K562 (cell line): ENCODE measurements at regions not wholly inside any gene's neighbourhood (a gene's known extent, or its start where the extent isn't known, plus 50 kb on each side); places are given as distances from the start of the nearest gene placed in this dataset.

Source experiments
- ATAC-seq: fragments of 200-7000 bp; cut with Tn5 transposase; 3 replicates; pipeline ENCODE4 v1.9.1; 2020; ENCODE audit warnings: moderate library complexity
- BruUV-seq: library from RNA; stranded (reverse); fragments of 400-500 nt; replicated peaks from 2 replicates; lab custom pipeline; 2021; lab: Mats Ljungman, UMichigan
- CTCF ChIA-PET: fragments of 300-600 bp; formaldehyde crosslinking; extraction: SDS; loops from one replicate; lab custom pipeline; 2021; ENCODE audit warnings: low intra/inter-chr PET ratio; lab: Yijun Ruan, JAX
- POLR2A ChIA-PET: fragments of 300-600, 350-650 bp; sonication (Branson Sonifier 250); formaldehyde crosslinking; extraction: SDS; loops from one replicate; lab custom pipeline; 2021; ENCODE audit warnings: antibody characterized with exemption, inconsistent platforms; lab: Yijun Ruan, JAX
- DNase-seq, 4 experiments: peaks; one replicate each; pipeline versions ENCODE4 v3.0.0 to v3.0.0-alpha.2; 2011 to 2018; ENCODE audit warnings: low spot score in 3 of 4, mixed read lengths in 3 of 4; ENCODE audit errors: extremely low read depth in 1 of 4
- FAIRE-seq: peaks from 2 replicates; lab custom pipeline; 2011; peaks lifted over from hg19 to GRCh38; lab: Jason Lieb, UNC
- H2AFZ ChIP-seq: 2 replicates; pipeline ENCODE4 v1.6.0; 2011; ENCODE audit warnings: low read depth, low read length, control low read depth, inconsistent platforms
- H3K27ac ChIP-seq: fragments of 200-600 bp; 3 replicates; pipeline ENCODE4 v1.8.0; 2011; ENCODE audit warnings: low read depth, mild to moderate bottlenecking, control low read depth, inconsistent platforms, low read length, moderate library complexity, mixed read lengths; ENCODE audit errors: extremely low read depth
- H3K27me3 ChIP-seq, 2 experiments: fragments of 300-600 bp in 1 of 2; 2 replicates in 1 of 2; 3 replicates in 1 of 2; pipeline versions ENCODE4 v1.6.0 to v1.8.0; 2011; ENCODE audit warnings: inconsistent platforms in 2 of 2, low read length in 2 of 2, mild to moderate bottlenecking in 1 of 2, mixed read lengths in 1 of 2, moderate library complexity in 1 of 2; ENCODE audit not compliant: control insufficient read depth in 2 of 2, insufficient read depth in 2 of 2
- H3K36me3 ChIP-seq: fragments of 300-600 bp; 3 replicates; pipeline ENCODE4 v1.8.0; 2011; ENCODE audit warnings: mild to moderate bottlenecking, low read length, inconsistent platforms; ENCODE audit not compliant: control insufficient read depth, insufficient read depth
- H3K4me1 ChIP-seq, 2 experiments: fragments of 200-600 bp in 1 of 2; replicated peaks in 1 of 2; 2 replicates in 1 of 2; 3 replicates in 1 of 2; pipeline versions ENCODE4 v1.5.1 to v1.8.0; 2011; ENCODE audit warnings: inconsistent platforms in 2 of 2, low read length in 2 of 2, mild to moderate bottlenecking in 1 of 2, mixed read lengths in 1 of 2, moderate library complexity in 1 of 2; ENCODE audit not compliant: control insufficient read depth in 2 of 2, insufficient read depth in 2 of 2
- H3K4me2 ChIP-seq: 2 replicates; pipeline ENCODE4 v1.6.1; 2011; ENCODE audit warnings: low read length, control low read depth, inconsistent platforms, mixed read lengths; ENCODE audit not compliant: insufficient read depth
- H3K4me3 ChIP-seq: fragments of 200-600 bp; sonication (generic), shearing (Covaris generic); 2 replicates; pipeline ENCODE4 v1.5.1; 2016; ENCODE audit warnings: control low read depth, inconsistent platforms
- H3K79me2 ChIP-seq: fragments of 200-600 bp; 3 replicates; pipeline ENCODE4 v1.8.0; 2011; ENCODE audit warnings: low read length, inconsistent platforms; ENCODE audit not compliant: control insufficient read depth, insufficient read depth
- H3K9ac ChIP-seq, 2 experiments: 2 replicates each; pipeline versions ENCODE4 v1.6.0 to v1.6.1; 2011; ENCODE audit warnings: low read depth in 2 of 2, low read length in 2 of 2, control low read depth in 1 of 2, inconsistent platforms in 1 of 2, mild to moderate bottlenecking in 1 of 2, mixed read lengths in 1 of 2; ENCODE audit not compliant: insufficient read depth in 1 of 2
- H3K9me1 ChIP-seq: one replicate; pipeline ENCODE4 v1.6.0; 2011; ENCODE audit warnings: inconsistent platforms, mild to moderate bottlenecking, low read length, moderate library complexity; ENCODE audit not compliant: control insufficient read depth, insufficient read depth
- H3K9me3 ChIP-seq: replicated peaks from 2 replicates; pipeline ENCODE4 v1.5.1; 2011; ENCODE audit warnings: low read depth, low read length, inconsistent platforms; ENCODE audit not compliant: control insufficient read depth, insufficient read depth
- H4K20me1 ChIP-seq: replicated peaks from 2 replicates; pipeline ENCODE4 v1.6.1; 2011; ENCODE audit warnings: low read length, inconsistent platforms, mixed read lengths; ENCODE audit not compliant: control insufficient read depth, insufficient read depth
- BRCA1 ChIP-seq, 2 experiments: fragments of 450-650 bp in 1 of 2; sonication (generic) in 1 of 2; formaldehyde crosslinking in 1 of 2; IDR thresholded peaks; 2 replicates each; pipeline versions ENCODE4 v1.5.0 to v1.6.1; 2017 to 2020; ENCODE audit warnings: mild to moderate bottlenecking in 1 of 2, missing genetic modification reagents in 1 of 2
- EP400 ChIP-seq: fragments of 450-650 bp; IDR thresholded peaks from 2 replicates; pipeline ENCODE4 v1.6.1; 2017; ENCODE audit warnings: antibody characterized with exemption, mild to moderate bottlenecking, moderate library complexity
- HNRNPUL1 ChIP-seq: fragments of 200-400 bp; formaldehyde crosslinking; IDR thresholded peaks from 2 replicates; pipeline ENCODE4 v1.6.1; 2017; ENCODE audit warnings: low read length
- KLF1 ChIP-seq: fragments of 450-650 bp; IDR thresholded peaks from 2 replicates; pipeline ENCODE4 v1.6.1; 2016; ENCODE audit warnings: missing genetic modification characterization, missing compliant biosample characterization
- NR2F6 ChIP-seq: fragments of 450-650 bp; formaldehyde crosslinking; IDR thresholded peaks from 2 replicates; pipeline ENCODE4 v1.4.0; 2020; ENCODE audit warnings: mild to moderate bottlenecking
- RBM39 ChIP-seq: fragments of 200-400 bp; formaldehyde crosslinking; optimal IDR thresholded peaks from 2 replicates; pipeline ENCODE3; 2018; ENCODE audit warnings: low read depth, low read length
- SRSF9 ChIP-seq: fragments of 200-400 bp; formaldehyde crosslinking; IDR thresholded peaks from 2 replicates; pipeline ENCODE4 v1.6.1; 2017; ENCODE audit warnings: low read depth, low read length, borderline replicate concordance
- THAP12 ChIP-seq: fragments of 250-450 bp; sonication (Bioruptor Pico); IDR thresholded peaks from 2 replicates; pipeline ENCODE4 v1.9.0; 2021; ENCODE audit warnings: mild to moderate bottlenecking, inconsistent platforms
- ZNF175 ChIP-seq: fragments of 200-800 bp; sonication (Bioruptor generic); IDR thresholded peaks from 2 replicates; pipeline ENCODE4 v1.6.1; 2016; ENCODE audit warnings: low read depth, mild to moderate bottlenecking, missing genetic modification characterization, missing compliant biosample characterization
- ZNF41 ChIP-seq: fragments of 250-450 bp; sonication (Bioruptor Pico); conservative IDR thresholded peaks from 2 replicates; pipeline ENCODE4 v1.4.0; 2020; ENCODE audit warnings: mild to moderate bottlenecking
- ZSCAN29 ChIP-seq: fragments of 450-650 bp; IDR thresholded peaks from 2 replicates; pipeline ENCODE4 v1.6.1; 2017
- WGBS: fragments of 100-300 bp; shearing (Covaris generic); methylation state at CpG from one replicate; pipeline ENCODE4 v1.1.6; 2016; ENCODE audit warnings: low coverage, mixed read lengths; ENCODE audit not compliant: insufficient coverage; ENCODE audit errors: missing lambda C conversion rate; 5-methylcytosine and 5-hydroxymethylcytosine counted together
- in situ Hi-C: fragments of 300-500 bp; cut with MboI; formaldehyde crosslinking; loops from 4 replicates; pipeline ENCODE4 v1.15.0; 2018; ENCODE audit warnings: inconsistent platforms, mixed read lengths
- intact Hi-C: fragments of 100-400 bp; cut with micrococcal nuclease; formaldehyde crosslinking; loops from 2 replicates; pipeline ENCODE4 v1.14.2; 2022
- TF ChIP-seq, protein P1 (sequence below): fragments of 450-650 bp; formaldehyde crosslinking; IDR thresholded peaks from 2 replicates; pipeline ENCODE4 v1.4.0; 2020; ENCODE audit warnings: mild to moderate bottlenecking, moderate library complexity

DNA sequence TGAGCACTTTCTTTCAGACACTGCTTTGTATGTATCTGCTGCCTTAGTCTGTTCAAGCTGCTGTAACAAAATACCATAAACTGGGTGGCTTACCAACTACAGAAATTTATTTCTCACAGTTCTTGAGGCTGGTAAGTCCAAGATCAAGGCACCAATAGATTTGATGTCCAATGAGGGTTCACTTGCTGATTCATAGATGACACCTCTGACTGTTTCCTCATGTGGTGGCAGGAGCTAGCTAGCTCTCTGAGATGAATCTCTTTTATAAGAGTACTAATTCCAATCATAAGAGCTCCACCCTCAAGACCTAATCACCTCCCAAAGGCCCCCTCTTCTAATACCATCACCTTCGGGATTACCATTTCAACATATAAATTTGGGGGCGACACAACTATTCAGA lies 76.6 kb upstream of the ADO start:
- Histone ChIP-seq H3K4me3 (no peak overlapping the region), H3K9me3 (no peaks in the 10 kb centered on the region), H3K9me1 (no peaks in the 10 kb centered on the region), H3K4me1 (no peaks in the 10 kb centered on the region), H3K9ac (no peak overlapping the region), H3K79me2 (no peaks in the 10 kb centered on the region), H2AFZ (no peak overlapping the region), H3K4me2 (no peak overlapping the region), H4K20me1 (no peaks in the 10 kb centered on the region), H3K27ac (no peak overlapping the region), H3K36me3 (no peaks in the 10 kb centered on the region), H3K27me3 (no peaks in the 10 kb centered on the region; a peak in 1 of 5 replicates)
- intact Hi-C loops = no loop called here
- TF ChIP-seq RBM39 = no peak
- no peak for TF ChIP-seq KLF1 (tag)
- TF ChIP-seq, protein P1, sequence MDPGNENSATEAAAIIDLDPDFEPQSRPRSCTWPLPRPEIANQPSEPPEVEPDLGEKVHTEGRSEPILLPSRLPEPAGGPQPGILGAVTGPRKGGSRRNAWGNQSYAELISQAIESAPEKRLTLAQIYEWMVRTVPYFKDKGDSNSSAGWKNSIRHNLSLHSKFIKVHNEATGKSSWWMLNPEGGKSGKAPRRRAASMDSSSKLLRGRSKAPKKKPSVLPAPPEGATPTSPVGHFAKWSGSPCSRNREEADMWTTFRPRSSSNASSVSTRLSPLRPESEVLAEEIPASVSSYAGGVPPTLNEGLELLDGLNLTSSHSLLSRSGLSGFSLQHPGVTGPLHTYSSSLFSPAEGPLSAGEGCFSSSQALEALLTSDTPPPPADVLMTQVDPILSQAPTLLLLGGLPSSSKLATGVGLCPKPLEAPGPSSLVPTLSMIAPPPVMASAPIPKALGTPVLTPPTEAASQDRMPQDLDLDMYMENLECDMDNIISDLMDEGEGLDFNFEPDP (CRISPR knock-in tag) = no peak
- no peak for TF ChIP-seq ZNF175
- POLR2A ChIA-PET = no interaction called here
- CTCF ChIA-PET = no interaction called here
- FAIRE-seq = no peak
- 0% methylated on average over 2 of the region's 2 CpGs for WGBS
- no peak for ATAC-seq
- no peak for DNase-seq
- in situ Hi-C loops = no loop called here
- no TSS peak for BruUV-seq

- no peaks in the 10 kb centered on the region for H4K20me1 ChIP-seq
- no peak overlapping the region for H3K9ac ChIP-seq
- in situ Hi-C loops (no loop called here), intact Hi-C loops (no loop called here)
- TF ChIP-seq ZSCAN29 (no peak), SRSF9 (no peak), NR2F6 (no peak), BRCA1 (IDR thresholded peaks at IDR 0.05) (no peak), BRCA1 (CRISPR knock-in tag; IDR thresholded peaks at IDR 0.05) (no peak), EP400 (no peak), HNRNPUL1 (no peak), ZNF41 (CRISPR knock-in tag) (no peak), THAP12 (CRISPR knock-in tag) (no peak)
- TF ChIP-seq, all 486 proteins: peak for 0
- FAIRE-seq (no peak), ATAC-seq (no peak), DNase-seq (no peak)
- ChIA-PET POLR2A (no interaction called here), CTCF (no interaction called here)
- H3K27me3 ChIP-seq = no peaks in the 10 kb centered on the region; a peak in 1 of 5 replicates
- no peak overlapping the region for H2AFZ ChIP-seq
- H3K9me1 ChIP-seq = no peaks in the 10 kb centered on the region
- no peak overlapping the region for H3K4me2 ChIP-seq
- WGBS = 0% methylated on average over 1 of the region's 1 CpG
- no peaks in the 10 kb centered on the region for H3K36me3 ChIP-seq
- no TSS peak for BruUV-seq
- no peak overlapping the region for H3K27ac ChIP-seq
- H3K4me1 ChIP-seq = no peaks in the 10 kb centered on the region
- H3K4me3 ChIP-seq = no peak overlapping the region
- H3K9me3 ChIP-seq = no peaks in the 10 kb centered on the region
- no peaks in the 10 kb centered on the region for H3K79me2 ChIP-seq
Observed at GRCh38 chr10:62728479-62728878, 76.0 kb upstream of the ADO start.
